Endothelial cell of umbilical vein (primary cell): ENCODE measurements at regions not wholly inside any gene's neighbourhood (a gene's known extent, or its start where the extent isn't known, plus 50 kb on each side); places are given as distances from the start of the nearest gene placed in this dataset.

Source experiments
- BruUV-seq: library from RNA; stranded (reverse); fragments of 400-500 nt; replicated peaks from 2 replicates; lab custom pipeline; 2021; lab: Mats Ljungman, UMichigan
- CTCF ChIA-PET: fragments of 300-600, 350-600 bp; sonication (Branson Sonifier 250); formaldehyde crosslinking; loops from one replicate; lab custom pipeline; 2021; ENCODE audit warnings: antibody characterized with exemption, inconsistent platforms; lab: Charles Lee
- POLR2A ChIA-PET: fragments of 300-600, 350-600 bp; sonication (Branson Sonifier 250); formaldehyde crosslinking; loops from one replicate; lab custom pipeline; 2021; ENCODE audit warnings: antibody characterized with exemption, inconsistent platforms; lab: Charles Lee
- DNase-seq: peaks from one replicate; pipeline ENCODE4 v3.0.0-alpha.2; 2011; ENCODE audit warnings: low read depth, low spot score
- FAIRE-seq: peaks from 2 replicates; lab custom pipeline; 2011; peaks lifted over from hg19 to GRCh38; lab: Jason Lieb, UNC
- H2AFZ ChIP-seq: 2 replicates; pipeline ENCODE4 v1.6.0; 2012; ENCODE audit warnings: low read depth, low read length, control low read depth, inconsistent platforms
- H3K27ac ChIP-seq: 2 replicates; pipeline ENCODE4 v1.5.1; 2011; ENCODE audit warnings: low read depth, mild to moderate bottlenecking, control low read depth, low read length, moderate library complexity; ENCODE audit not compliant: insufficient read depth
- H3K27me3 ChIP-seq, 2 experiments: 2 replicates each; pipeline versions ENCODE4 v1.6.0 to v1.6.1; 2011; ENCODE audit warnings: low read length in 2 of 2, mixed read lengths in 1 of 2; ENCODE audit not compliant: control insufficient read depth in 2 of 2, insufficient read depth in 2 of 2
- H3K36me3 ChIP-seq, 2 experiments: 2 replicates in 1 of 2; 3 replicates in 1 of 2; pipeline ENCODE4 v1.5.1; 2011; ENCODE audit warnings: low read length in 2 of 2, mild to moderate bottlenecking in 1 of 2, moderate library complexity in 1 of 2; ENCODE audit not compliant: control insufficient read depth in 2 of 2, insufficient read depth in 2 of 2; ENCODE audit errors: extremely low read depth in 1 of 2
- H3K4me1 ChIP-seq: 3 replicates; pipeline ENCODE4 v1.5.1; 2011; ENCODE audit warnings: mild to moderate bottlenecking, low read length; ENCODE audit not compliant: control insufficient read depth, insufficient read depth; ENCODE audit errors: extremely low read depth
- H3K4me2 ChIP-seq: 2 replicates; pipeline ENCODE4 v1.6.1; 2011; ENCODE audit warnings: low read length, control low read depth, mixed read lengths; ENCODE audit not compliant: insufficient read depth
- H3K4me3 ChIP-seq, 3 experiments: fragments of 200-600 bp in 1 of 3; sonication (generic), shearing (Covaris generic) in 1 of 3; replicated peaks in 1 of 3; 2 replicates each; pipeline ENCODE4 v1.5.1; 2011 to 2016; ENCODE audit warnings: control low read depth in 3 of 3, low read length in 3 of 3, mild to moderate bottlenecking in 2 of 3, inconsistent platforms in 1 of 3, low read depth in 1 of 3, moderate library complexity in 1 of 3; ENCODE audit not compliant: insufficient read depth in 1 of 3
- H3K79me2 ChIP-seq: 2 replicates; pipeline ENCODE4 v1.6.0; 2012; ENCODE audit warnings: low read length, inconsistent platforms; ENCODE audit not compliant: control insufficient read depth, insufficient read depth
- H3K9ac ChIP-seq: replicated peaks from 2 replicates; pipeline ENCODE3; 2011; ENCODE audit warnings: low read length, control low read depth; ENCODE audit not compliant: insufficient read depth; ENCODE audit errors: extremely low read depth
- H3K9me1 ChIP-seq: replicated peaks from 3 replicates; pipeline ENCODE4 v1.6.0; 2011; ENCODE audit warnings: mild to moderate bottlenecking, low read length; ENCODE audit not compliant: control insufficient read depth, insufficient read depth; ENCODE audit errors: extremely low read depth
- H3K9me3 ChIP-seq: replicated peaks from 2 replicates; pipeline ENCODE4 v1.5.1; 2012; ENCODE audit warnings: low read length, inconsistent platforms; ENCODE audit not compliant: control insufficient read depth, insufficient read depth
- H4K20me1 ChIP-seq: replicated peaks from 2 replicates; pipeline ENCODE3; 2011; ENCODE audit warnings: mild to moderate bottlenecking, low read length; ENCODE audit not compliant: control insufficient read depth, insufficient read depth; ENCODE audit errors: extremely low read depth
- CTCF ChIP-seq, 2 donors: IDR thresholded peaks; 1 replicate in 1 of 2; 2 replicates in 1 of 2; pipeline ENCODE4 v1.5.1; 2011; ENCODE audit warnings: low read length in 2 of 2, mild to moderate bottlenecking in 2 of 2, moderate library complexity in 2 of 2, control low read depth in 1 of 2, inconsistent platforms in 1 of 2, low read depth in 1 of 2; ENCODE audit not compliant: insufficient read depth in 1 of 2; ENCODE audit errors: extremely low read depth in 1 of 2
- EZH2 ChIP-seq: IDR thresholded peaks from 2 replicates; pipeline ENCODE4 v1.6.1; 2012; ENCODE audit warnings: borderline replicate concordance, low read depth, mild to moderate bottlenecking, moderate library complexity, low read length, inconsistent platforms; ENCODE audit not compliant: severe bottlenecking
- FOS ChIP-seq: IDR thresholded peaks from 2 replicates; pipeline ENCODE4 v1.6.1; 2011; ENCODE audit warnings: mild to moderate bottlenecking, low read length, moderate library complexity, borderline replicate concordance; ENCODE audit not compliant: insufficient read depth
- GATA2 ChIP-seq: IDR thresholded peaks from 2 replicates; pipeline ENCODE4 v1.7.0; 2011; ENCODE audit warnings: low read depth, mild to moderate bottlenecking, moderate library complexity, mixed read lengths, low read length; ENCODE audit not compliant: insufficient read length, insufficient read depth
- JUN ChIP-seq: IDR thresholded peaks from 2 replicates; pipeline ENCODE4 v1.6.1; 2011; ENCODE audit warnings: borderline replicate concordance, low read depth; ENCODE audit not compliant: insufficient read length, insufficient read depth
- MAX ChIP-seq: IDR thresholded peaks from 2 replicates; pipeline ENCODE4 v1.6.1; 2011; ENCODE audit not compliant: insufficient read depth, insufficient read length
- MYC ChIP-seq: IDR thresholded peaks from one replicate; pipeline ENCODE4 v1.6.1; 2011; ENCODE audit warnings: mild to moderate bottlenecking, low read depth, low read length
- POLR2A ChIP-seq: IDR thresholded peaks from 2 replicates; pipeline ENCODE4 v1.6.1; 2012; ENCODE audit warnings: low read depth, mild to moderate bottlenecking, control low read depth, low read length
- POLR2AphosphoS5 ChIP-seq: IDR thresholded peaks from 2 replicates; pipeline ENCODE4 v1.6.1; 2012; ENCODE audit warnings: low read depth, mild to moderate bottlenecking, control low read depth, low read length, moderate library complexity; ENCODE audit not compliant: insufficient read depth
- dilution Hi-C: fragments of 300-500 bp; cut with MboI; formaldehyde crosslinking; loops from one replicate; pipeline ENCODE4 v1.15.0; 2019; ENCODE audit warnings: low sequenced_read_pairs; ENCODE audit not compliant: extremely low pct_ligation_motif_present
- intact Hi-C: fragments of 100-400 bp; cut with micrococcal nuclease; formaldehyde crosslinking; loops from one replicate; pipeline ENCODE4 v1.10.0; 2022

- POLR2A ChIA-PET: no interaction called here
- Histone ChIP-seq H3K9ac (no peak overlapping the region), H3K36me3 (no peaks in the 10 kb centered on the region), H3K4me3 (no peak overlapping the region), H3K9me3 (no peaks in the 10 kb centered on the region), H3K4me2 (no peak overlapping the region), H3K79me2 (no peaks in the 10 kb centered on the region), H3K27ac (no peak overlapping the region), H3K4me1 (peaks cover 2% of the 10 kb centered on the region), H4K20me1 (no peaks in the 10 kb centered on the region), H3K27me3 (no peaks in the 10 kb centered on the region), H3K9me1 (no peaks in the 10 kb centered on the region), H2AFZ (no peak overlapping the region)
- CTCF ChIA-PET: interaction anchor here (0.9 to 1.1 kb wide), 4 partner anchors 9 to 15 kb away, joined by 3 to 4 read pairs (median 4); no protein-coding TSS in a partner anchor
- dilution Hi-C loops: no loop called here
- peak; percentile 15 for TF ChIP-seq GATA2
- TF ChIP-seq CTCF (IDR thresholded peaks at IDR 0.05; ENCODE audit: extremely low read depth in 1 of 2, insufficient read depth in 1 of 2, low read depth in 1 of 2, low read length in 2 of 2): no peak
- intact Hi-C loops: no loop called here
- BruUV-seq: no TSS peak
- no peak for DNase-seq
- no peak for FAIRE-seq
These were observed 1097.8 kb downstream of the TTLL7 start for GRCh38 chr1:82901118-82901517.

- Histone ChIP-seq H3K4me1 (peaks cover 2% of the 10 kb centered on the region), H3K9me3 (no peaks in the 10 kb centered on the region), H3K9ac (no peak overlapping the region), H3K79me2 (no peaks in the 10 kb centered on the region), H2AFZ (no peak overlapping the region), H3K4me3 (no peak overlapping the region), H3K27ac (no peak overlapping the region), H3K27me3 (no peaks in the 10 kb centered on the region), H3K36me3 (no peaks in the 10 kb centered on the region), H3K4me2 (no peak overlapping the region), H4K20me1 (no peaks in the 10 kb centered on the region), H3K9me1 (no peaks in the 10 kb centered on the region)
- no TSS peak for BruUV-seq
- no peak for DNase-seq
- CTCF ChIA-PET: interaction anchor here (1.2 to 1.4 kb wide), 2 partner anchors 23 to 168 kb away, joined by 3 read pairs; no protein-coding TSS in a partner anchor
- intact Hi-C loops: no loop called here
- no peak for FAIRE-seq
- TF ChIP-seq FOS (no peak), MYC (no peak), GATA2 (no peak), CTCF (IDR thresholded peaks at IDR 0.05; ENCODE audit: extremely low read depth in 1 of 2, insufficient read depth in 1 of 2, low read depth in 1 of 2, low read length in 2 of 2) (no peak), JUN (no peak), POLR2AphosphoS5 (no peak), POLR2A (no peak), EZH2 (no peak), MAX (no peak)
- dilution Hi-C loops: no loop called here
- POLR2A ChIA-PET: no interaction called here
These were observed 1098.3 kb downstream of the ADGRL2 start for GRCh38 chr1:82899017-82899416.
